Neutrophil (primary cell): ENCODE measurements at regions not wholly inside any gene's neighbourhood (a gene's known extent, or its start where the extent isn't known, plus 50 kb on each side); places are given as distances from the start of the nearest gene placed in this dataset.

Source experiments
- H3K27ac ChIP-seq: fragments of 200-600 bp; sonication (generic); 2 replicates; pipeline ENCODE4 v1.5.1; 2016; ENCODE audit warnings: mild to moderate bottlenecking, moderate library complexity
- H3K27me3 ChIP-seq: fragments of 200-600 bp; sonication (generic); 2 replicates; pipeline ENCODE4 v1.6.0; 2016; ENCODE audit warnings: mild to moderate bottlenecking
- H3K36me3 ChIP-seq: fragments of 200-600 bp; sonication (generic); 2 replicates; pipeline ENCODE4 v1.5.1; 2017
- H3K4me1 ChIP-seq, 2 experiments: fragments of 200-600 bp in 1 of 2; sonication (generic) in 1 of 2; 1 replicate in 1 of 2; 2 replicates in 1 of 2; pipeline versions ENCODE4 v1.5.1 to v1.6.1; 2013 to 2016; ENCODE audit warnings: low read depth in 1 of 2, low read length in 1 of 2, mild to moderate bottlenecking in 1 of 2, moderate library complexity in 1 of 2; ENCODE audit not compliant: control insufficient read depth in 1 of 2, insufficient read depth in 1 of 2
- H3K4me3 ChIP-seq, 2 experiments: fragments of 200-600 bp in 1 of 2; sonication (generic) in 1 of 2; 1 replicate in 1 of 2; 2 replicates in 1 of 2; pipeline ENCODE4 v1.5.1; 2013 to 2016; ENCODE audit warnings: low read depth in 1 of 2, low read length in 1 of 2, mild to moderate bottlenecking in 1 of 2, moderate library complexity in 1 of 2
- H3K9me3 ChIP-seq: fragments of 200-600 bp; sonication (generic); 2 replicates; pipeline ENCODE4 v1.5.1; 2016
- CTCF ChIP-seq: fragments of 200-600 bp; sonication (generic); IDR thresholded peaks from 2 replicates; pipeline ENCODE4 v1.5.1; 2016; ENCODE audit warnings: antibody characterized with exemption

GRCh38 chr1:43063394-43064219 is 104.9 kb upstream of the SLC2A1 start:
- no peak for TF ChIP-seq CTCF
- Histone ChIP-seq H3K27ac (no peak overlapping the region), H3K4me3 (no peak overlapping the region), H3K36me3 (no peaks in the 10 kb centered on the region), H3K4me1 (peaks cover 0 to 7% of the 10 kb centered on the region in 2 experiments), H3K9me3 (no peaks in the 10 kb centered on the region), H3K27me3 (peaks cover 36% of the 10 kb centered on the region)

- Histone ChIP-seq H3K9me3 (no peaks in the 10 kb centered on the region), H3K27me3 (peaks cover 30% of the 10 kb centered on the region), H3K27ac (no peak overlapping the region), H3K36me3 (no peaks in the 10 kb centered on the region), H3K4me1 (no peaks in the 10 kb centered on the region), H3K4me3 (no peak overlapping the region)
- TF ChIP-seq CTCF, result no peak
These were observed 103.9 kb upstream of the SLC2A1 start for GRCh38 chr1:43062527-43063095.

GRCh38 chr1:43061757-43062156 is 103.1 kb upstream of the SLC2A1 start:
- H3K27ac ChIP-seq, result no peak overlapping the region
- no peaks in the 10 kb centered on the region for H3K36me3 ChIP-seq
- TF ChIP-seq CTCF, result no peak
- peaks cover 21% of the 10 kb centered on the region for H3K27me3 ChIP-seq
- no peaks in the 10 kb centered on the region for H3K4me1 ChIP-seq
- no peaks in the 10 kb centered on the region for H3K9me3 ChIP-seq
- no peak overlapping the region for H3K4me3 ChIP-seq

GRCh38 chr1:43059640-43060574 is 101.2 kb upstream of the SLC2A1 start:
- no peak for TF ChIP-seq CTCF

GRCh38 chr1:43058545-43059360 is 100.1 kb upstream of the SLC2A1 start:
- Histone ChIP-seq H3K4me1 (no peaks in the 10 kb centered on the region), H3K4me3 (no peak overlapping the region), H3K27ac (no peak overlapping the region), H3K9me3 (no peaks in the 10 kb centered on the region), H3K27me3 (peaks cover 13% of the 10 kb centered on the region), H3K36me3 (no peaks in the 10 kb centered on the region)
- TF ChIP-seq CTCF, result no peak

More at GRCh38 chr1:43059640-43060574, 101.2 kb upstream of the SLC2A1 start:
- Histone ChIP-seq H3K36me3 (no peaks in the 10 kb centered on the region), H3K27ac (no peak overlapping the region), H3K4me3 (no peak overlapping the region), H3K27me3 (peaks cover 13% of the 10 kb centered on the region), H3K9me3 (no peaks in the 10 kb centered on the region), H3K4me1 (no peaks in the 10 kb centered on the region)
